ENCODE measurements at regions not wholly inside any gene's neighbourhood (a gene's known extent, or its start where the extent isn't known, plus 50 kb on each side); places are given as distances from the start of the nearest gene placed in this dataset.

DNA sequence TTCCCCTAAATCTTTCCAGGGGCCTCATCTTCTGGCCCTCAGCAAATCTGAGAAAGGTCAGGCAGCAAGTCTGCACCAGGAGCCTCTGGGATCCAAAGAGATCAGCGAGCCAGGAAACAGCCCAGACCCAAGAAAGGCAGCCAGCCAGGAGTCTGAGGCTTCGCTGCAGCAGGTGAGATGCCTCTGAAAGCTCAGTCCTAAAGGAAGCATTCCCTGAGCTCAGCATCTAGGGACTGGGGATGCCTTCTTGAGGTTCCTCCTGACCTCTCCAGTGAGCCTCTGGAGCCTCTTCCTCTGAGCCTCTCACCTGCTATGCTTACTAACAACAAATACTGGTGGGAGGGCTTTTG, 118.8 kb upstream of the MAFB start:
- no peak for FAIRE-seq
- H3K27me3 ChIP-seq (ENCODE audit: control insufficient read depth in 2 of 2, insufficient read depth in 2 of 2, low read length in 2 of 2) = peaks cover 0 to 16% of the 10 kb centered on the region in 2 experiments; a peak in 2 of 5 replicates
- CTCF ChIA-PET (ENCODE audit: low intra/inter-chr PET ratio) = no interaction called here

More for the DNA sequence above, 118.8 kb upstream of the MAFB start:
- DNase-seq (ENCODE audit: extremely low read depth in 1 of 4, low spot score in 3 of 4) (no peak), ATAC-seq (no peak)
- Histone ChIP-seq H3K9me3 (replicated peaks; ENCODE audit: control insufficient read depth, insufficient read depth, low read depth, low read length) (no peaks in the 10 kb centered on the region), H3K36me3 (ENCODE audit: control insufficient read depth, insufficient read depth, low read length) (no peaks in the 10 kb centered on the region), H3K9me1 (ENCODE audit: control insufficient read depth, insufficient read depth, low read length) (no peaks in the 10 kb centered on the region), H3K4me1 (replicated peaks in 1 of 2; ENCODE audit: control insufficient read depth in 2 of 2, insufficient read depth in 2 of 2, low read length in 2 of 2) (no peaks in the 10 kb centered on the region), H3K9ac (ENCODE audit: insufficient read depth in 1 of 2, low read depth in 2 of 2, low read length in 2 of 2) (no peak overlapping the region), H3K27ac (ENCODE audit: extremely low read depth, low read depth, low read length) (no peak overlapping the region), H3K79me2 (ENCODE audit: control insufficient read depth, insufficient read depth, low read length) (no peaks in the 10 kb centered on the region), H2AFZ (ENCODE audit: low read depth, low read length) (no peak overlapping the region), H3K4me2 (ENCODE audit: insufficient read depth, low read length) (no peak overlapping the region), H4K20me1 (replicated peaks; ENCODE audit: control insufficient read depth, insufficient read depth, low read length) (no peaks in the 10 kb centered on the region; the same call in 1 of the 2 replicates), H3K4me3 (no peak overlapping the region)
- intact Hi-C loops (cut with micrococcal nuclease) (no loop called here), in situ Hi-C loops (cut with MboI) (no loop called here)
- WGBS (ENCODE audit: insufficient coverage, low coverage, missing lambda C conversion rate) = 0% methylated on average over 2 of the region's 2 CpGs
- TF ChIP-seq CCNT2 (IDR thresholded peaks at IDR 0.05; ENCODE audit: borderline replicate concordance, extremely low read depth, insufficient read length, low read depth, low read length) (no peak), TRIM28 (IDR thresholded peaks at IDR 0.05) (no peak), TAF7 (tag; IDR thresholded peaks at IDR 0.05) (no peak), SMARCB1 (IDR thresholded peaks at IDR 0.05; ENCODE audit: insufficient read length, low read depth) (no peak), RNF2 (IDR thresholded peaks at IDR 0.05) (no peak), ZNF165 (CRISPR knock-in tag; IDR thresholded peaks at IDR 0.05; ENCODE audit: borderline replicate concordance) (no peak), ZNF121 (CRISPR knock-in tag; conservative IDR thresholded peaks at IDR 0.05) (no peak), ZNF436 (CRISPR knock-in tag; IDR thresholded peaks at IDR 0.05) (no peak), CBX2 (IDR thresholded peaks at IDR 0.05; ENCODE audit: insufficient read depth, low read length, poor library complexity, severe bottlenecking) (no peak), LARP7 (IDR thresholded peaks at IDR 0.05) (no peak), ILK (tag; IDR thresholded peaks at IDR 0.05; ENCODE audit: borderline replicate concordance, low read depth) (no peak), MCM5 (IDR thresholded peaks at IDR 0.05; ENCODE audit: low read depth) (no peak), KAT2B (IDR thresholded peaks at IDR 0.05; ENCODE audit: low read depth, low read length) (no peak), ZNF655 (CRISPR knock-in tag; IDR thresholded peaks at IDR 0.05) (no peak), TBL1XR1 (IDR thresholded peaks at IDR 0.05; ENCODE audit: low read length in 2 of 2) (no peak), CREB1 (IDR thresholded peaks at IDR 0.05) (no peak), CREB1 (CRISPR knock-in tag; IDR thresholded peaks at IDR 0.05) (no peak), ZNF134 (CRISPR knock-in tag; conservative IDR thresholded peaks at IDR 0.05) (no peak), YBX1 (IDR thresholded peaks at IDR 0.05) (no peak), ZNF644 (tag; IDR thresholded peaks at IDR 0.05; ENCODE audit: low read depth) (no peak), ZNF586 (CRISPR knock-in tag; conservative IDR thresholded peaks at IDR 0.05) (no peak)
- BruUV-seq (replicated peaks) = no TSS peak
- POLR2A ChIA-PET = interaction anchor here (1.8 kb wide), 1 partner anchor 10 kb away, joined by 5 read pairs; no protein-coding TSS in a partner anchor

Data from K562 (cell line).